ENCODE measurements at regions not wholly inside any gene's neighbourhood (a gene's known extent, or its start where the extent isn't known, plus 50 kb on each side); places are given as distances from the start of the nearest gene placed in this dataset.
"Not testable (repeated sequence)": the region's sequence is repeated elsewhere in the genome, so short reads cannot be mapped to it uniquely, and the experiment has no call there.

GRCh38 chr6:93081901-93082300, 337.5 kb downstream of the EPHA7 start:
- FAIRE-seq = no peak

- no peak for FAIRE-seq
Observed at GRCh38 chr6:93079061-93079460, 340.3 kb downstream of the EPHA7 start.

- FAIRE-seq = no peak
Observed at GRCh38 chr6:93073811-93074210, 345.5 kb downstream of the EPHA7 start.

GRCh38 chr6:93069856-93070255, 349.5 kb downstream of the EPHA7 start:
- no peak for FAIRE-seq

GRCh38 chr6:93059911-93060310, 359.4 kb downstream of the EPHA7 start:
- FAIRE-seq = no peak

GRCh38 chr6:93057584-93057983, 361.8 kb downstream of the EPHA7 start:
- no peak for FAIRE-seq

GRCh38 chr6:93048381-93048780, 371.0 kb downstream of the EPHA7 start:
- no peak for FAIRE-seq

- FAIRE-seq = no peak
Observed at GRCh38 chr6:93047033-93047432, 372.3 kb downstream of the EPHA7 start.

GRCh38 chr6:93045156-93045555, 374.2 kb downstream of the EPHA7 start:
- no peak for FAIRE-seq

- FAIRE-seq = no peak
Observed at GRCh38 chr6:93040375-93040774, 379.0 kb downstream of the EPHA7 start.

- no peak for FAIRE-seq
Observed at GRCh38 chr6:93036835-93037234, 382.5 kb downstream of the EPHA7 start.

- FAIRE-seq = no peak
Observed at GRCh38 chr6:93035756-93036155, 383.6 kb downstream of the EPHA7 start.

GRCh38 chr6:93021235-93021915, 398.0 kb downstream of the EPHA7 start:
- FAIRE-seq = no peak

- FAIRE-seq = no peak
Observed at GRCh38 chr6:93017626-93018025, 401.7 kb downstream of the EPHA7 start.

GRCh38 chr6:93017213-93017612, 402.1 kb downstream of the EPHA7 start:
- no peak for FAIRE-seq

GRCh38 chr6:93013054-93013453, 406.3 kb downstream of the EPHA7 start:
- FAIRE-seq = no peak

GRCh38 chr6:93008375-93008774, 411.0 kb downstream of the EPHA7 start:
- no peak for FAIRE-seq

GRCh38 chr6:92989656-92990055, 429.7 kb downstream of the EPHA7 start:
- FAIRE-seq = no peak

- no peak for FAIRE-seq
Observed at GRCh38 chr6:92979281-92979680, 440.1 kb downstream of the EPHA7 start.

GRCh38 chr6:92977018-92977417, 442.3 kb downstream of the EPHA7 start:
- no peak for FAIRE-seq

- FAIRE-seq = no peak
Observed at GRCh38 chr6:92967362-92967761, 452.0 kb downstream of the EPHA7 start.

GRCh38 chr6:92962846-92963245, 456.5 kb downstream of the EPHA7 start:
- no peak for FAIRE-seq

GRCh38 chr6:92952111-92952510, 467.2 kb downstream of the EPHA7 start:
- not testable (repeated sequence) for FAIRE-seq

GRCh38 chr6:92945799-92946198, 473.6 kb downstream of the EPHA7 start:
- FAIRE-seq = no peak

GRCh38 chr6:92944132-92944531, 475.2 kb downstream of the EPHA7 start:
- no peak for FAIRE-seq

Measured in TTC549 (cell line).